ENCODE measurements at regions not wholly inside any gene's neighbourhood (a gene's known extent, or its start where the extent isn't known, plus 50 kb on each side); places are given as distances from the start of the nearest gene placed in this dataset.

DNA sequence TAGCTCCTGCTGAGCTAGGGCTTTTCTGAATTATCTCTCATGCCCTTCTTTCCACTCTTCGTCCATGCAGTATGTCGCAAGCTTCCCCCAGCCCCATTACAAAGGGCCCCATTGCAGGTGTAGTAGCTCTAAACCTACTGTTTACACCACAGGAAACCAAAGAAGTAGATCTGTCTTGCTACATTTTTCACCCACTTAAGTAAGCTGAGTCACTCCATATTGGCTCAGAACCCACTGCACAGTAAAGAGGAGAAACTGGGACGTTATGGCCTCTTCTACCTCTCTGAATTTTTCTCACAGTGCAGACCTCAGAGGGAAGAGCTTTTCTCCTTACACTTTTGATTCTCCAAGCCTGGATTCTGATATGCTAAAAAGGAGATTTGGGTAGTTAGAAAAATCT lies 200.2 kb downstream of the SMARCA1 start:
- TF ChIP-seq CTCF (IDR thresholded peaks at IDR 0.05; ENCODE audit: insufficient read depth, low read length, poor library complexity, severe bottlenecking) (no peak), EZH2phosphoT487 (conservative IDR thresholded peaks at IDR 0.05; ENCODE audit: low read length) (no peak)

All from SU-DHL-6 (cell line).